PFSK-1 (cell line): ENCODE measurements at regions not wholly inside any gene's neighbourhood (a gene's known extent, or its start where the extent isn't known, plus 50 kb on each side); places are given as distances from the start of the nearest gene placed in this dataset.

ENCODE experiments used
- FOXP2 ChIP-seq: optimal IDR thresholded peaks from 2 replicates; pipeline ENCODE3; 2011; ENCODE audit warnings: borderline replicate concordance, control low read depth, inconsistent platforms; ENCODE audit not compliant: insufficient read depth; ENCODE audit errors: extremely low read length, extremely low read depth
- POLR2AphosphoS5 ChIP-seq: IDR thresholded peaks from 2 replicates; pipeline ENCODE4 v1.6.1; 2012; ENCODE audit warnings: low read depth, mild to moderate bottlenecking, control low read depth, low read length, moderate library complexity
- SIN3A ChIP-seq: IDR thresholded peaks from 2 replicates; pipeline ENCODE4 v1.6.1; 2012; ENCODE audit warnings: mild to moderate bottlenecking, low read length, moderate library complexity, borderline replicate concordance; ENCODE audit not compliant: insufficient read depth
- TF ChIP-seq, protein P1 (sequence below), 2 experiments: IDR thresholded peaks; 2 replicates each; pipeline versions ENCODE4 v1.6.1 to v1.8.0; 2011 to 2012; ENCODE audit warnings: low read depth in 2 of 2, low read length in 2 of 2, control low read depth in 1 of 2, inconsistent platforms in 1 of 2, mild to moderate bottlenecking in 1 of 2, moderate library complexity in 1 of 2; ENCODE audit not compliant: insufficient read depth in 1 of 2

DNA sequence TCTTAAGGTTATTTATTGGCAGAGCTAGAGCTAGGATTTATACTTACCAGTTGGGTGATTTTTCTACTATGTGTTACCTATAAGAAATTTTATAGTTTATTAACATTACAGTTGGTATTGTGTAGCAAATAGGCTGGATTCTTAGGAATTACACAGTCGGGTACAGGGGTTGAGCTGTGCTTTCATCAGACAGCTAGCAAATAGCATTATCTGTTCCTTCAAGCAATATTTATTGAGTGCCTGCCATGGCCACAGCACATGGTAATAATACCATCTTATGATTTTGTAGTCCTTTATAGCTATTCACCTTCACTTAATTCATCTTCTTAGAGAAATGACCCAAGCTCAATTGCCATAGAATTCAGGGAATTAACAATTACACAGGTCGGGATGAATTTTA, 109.4 kb upstream of the PACRGL start:
- TF ChIP-seq FOXP2 = no peak
- TF ChIP-seq SIN3A = no peak
- TF ChIP-seq, protein P1, sequence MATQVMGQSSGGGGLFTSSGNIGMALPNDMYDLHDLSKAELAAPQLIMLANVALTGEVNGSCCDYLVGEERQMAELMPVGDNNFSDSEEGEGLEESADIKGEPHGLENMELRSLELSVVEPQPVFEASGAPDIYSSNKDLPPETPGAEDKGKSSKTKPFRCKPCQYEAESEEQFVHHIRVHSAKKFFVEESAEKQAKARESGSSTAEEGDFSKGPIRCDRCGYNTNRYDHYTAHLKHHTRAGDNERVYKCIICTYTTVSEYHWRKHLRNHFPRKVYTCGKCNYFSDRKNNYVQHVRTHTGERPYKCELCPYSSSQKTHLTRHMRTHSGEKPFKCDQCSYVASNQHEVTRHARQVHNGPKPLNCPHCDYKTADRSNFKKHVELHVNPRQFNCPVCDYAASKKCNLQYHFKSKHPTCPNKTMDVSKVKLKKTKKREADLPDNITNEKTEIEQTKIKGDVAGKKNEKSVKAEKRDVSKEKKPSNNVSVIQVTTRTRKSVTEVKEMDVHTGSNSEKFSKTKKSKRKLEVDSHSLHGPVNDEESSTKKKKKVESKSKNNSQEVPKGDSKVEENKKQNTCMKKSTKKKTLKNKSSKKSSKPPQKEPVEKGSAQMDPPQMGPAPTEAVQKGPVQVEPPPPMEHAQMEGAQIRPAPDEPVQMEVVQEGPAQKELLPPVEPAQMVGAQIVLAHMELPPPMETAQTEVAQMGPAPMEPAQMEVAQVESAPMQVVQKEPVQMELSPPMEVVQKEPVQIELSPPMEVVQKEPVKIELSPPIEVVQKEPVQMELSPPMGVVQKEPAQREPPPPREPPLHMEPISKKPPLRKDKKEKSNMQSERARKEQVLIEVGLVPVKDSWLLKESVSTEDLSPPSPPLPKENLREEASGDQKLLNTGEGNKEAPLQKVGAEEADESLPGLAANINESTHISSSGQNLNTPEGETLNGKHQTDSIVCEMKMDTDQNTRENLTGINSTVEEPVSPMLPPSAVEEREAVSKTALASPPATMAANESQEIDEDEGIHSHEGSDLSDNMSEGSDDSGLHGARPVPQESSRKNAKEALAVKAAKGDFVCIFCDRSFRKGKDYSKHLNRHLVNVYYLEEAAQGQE (IDR thresholded peaks at IDR 0.05; ENCODE audit: insufficient read depth in 1 of 2, low read depth in 2 of 2, low read length in 2 of 2) = no peak
- no peak for TF ChIP-seq POLR2AphosphoS5
